ENCODE measurements at regions not wholly inside any gene's neighbourhood (a gene's known extent, or its start where the extent isn't known, plus 50 kb on each side); places are given as distances from the start of the nearest gene placed in this dataset.

DNA sequence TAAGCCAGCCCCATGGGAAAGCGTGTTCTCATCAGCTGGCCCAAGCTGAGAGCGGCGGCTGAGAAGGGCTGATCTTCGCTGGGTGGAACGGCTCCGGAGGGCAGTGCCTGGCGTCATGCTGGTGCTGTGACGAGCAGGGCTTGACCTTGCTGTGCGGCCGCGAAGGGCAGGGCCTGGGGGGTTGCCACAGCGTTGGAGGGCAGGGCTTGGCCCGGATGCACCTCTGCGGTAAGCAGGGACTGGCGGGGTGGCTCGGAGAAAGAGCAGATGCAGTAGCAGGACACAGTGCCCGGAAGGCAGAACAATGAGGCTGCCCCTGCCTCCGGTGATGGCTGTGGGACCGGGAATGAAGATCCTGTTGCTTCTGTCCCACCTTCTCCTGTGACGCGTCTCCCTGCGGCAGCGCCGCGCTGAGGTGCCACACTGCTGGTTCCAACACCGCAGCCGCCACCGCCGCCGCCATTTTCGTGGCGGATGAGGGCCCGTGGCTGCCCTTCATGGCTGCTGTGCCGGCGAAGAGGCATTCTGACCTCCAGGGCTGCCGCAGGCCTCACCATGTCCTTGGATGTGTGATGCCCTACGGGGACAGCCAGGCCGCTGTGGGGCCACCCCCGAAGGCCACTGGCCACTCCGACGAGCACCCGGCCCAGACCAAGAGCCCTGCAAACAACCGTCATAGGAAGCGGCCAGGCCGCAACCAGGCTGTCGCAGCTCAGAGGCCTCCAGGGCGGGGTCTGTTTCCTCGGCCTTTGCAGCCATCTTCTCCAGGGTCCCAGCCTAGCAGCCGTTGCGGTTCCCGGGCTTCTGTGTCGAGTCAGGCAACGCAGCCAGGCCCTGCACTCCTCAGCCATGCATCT, 890.5 kb upstream of the CTNND2 start:
- in situ Hi-C loops (cut with HindIII; ENCODE audit: low sequenced_read_pairs) = no loop called here

DNA sequence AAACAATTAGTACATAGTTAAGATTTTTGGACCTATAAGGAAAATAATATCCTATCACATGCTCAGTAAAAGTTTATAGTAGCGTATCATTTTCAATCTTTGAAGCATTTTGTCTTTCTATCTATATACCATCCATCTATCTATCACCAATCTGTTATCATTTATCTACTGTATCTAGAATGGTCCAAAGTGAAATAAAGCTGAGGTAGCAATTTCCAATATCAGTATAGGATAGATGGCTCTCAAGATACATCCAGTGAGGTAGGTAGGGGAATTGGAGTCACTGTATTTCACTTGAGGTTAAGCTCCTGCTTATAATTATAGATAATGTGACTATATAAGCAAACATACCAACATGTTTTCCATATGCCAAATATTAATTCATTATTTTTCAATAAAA, 889.1 kb upstream of the CTNND2 start:
- in situ Hi-C loops (cut with HindIII; ENCODE audit: low sequenced_read_pairs) = no loop called here

DNA sequence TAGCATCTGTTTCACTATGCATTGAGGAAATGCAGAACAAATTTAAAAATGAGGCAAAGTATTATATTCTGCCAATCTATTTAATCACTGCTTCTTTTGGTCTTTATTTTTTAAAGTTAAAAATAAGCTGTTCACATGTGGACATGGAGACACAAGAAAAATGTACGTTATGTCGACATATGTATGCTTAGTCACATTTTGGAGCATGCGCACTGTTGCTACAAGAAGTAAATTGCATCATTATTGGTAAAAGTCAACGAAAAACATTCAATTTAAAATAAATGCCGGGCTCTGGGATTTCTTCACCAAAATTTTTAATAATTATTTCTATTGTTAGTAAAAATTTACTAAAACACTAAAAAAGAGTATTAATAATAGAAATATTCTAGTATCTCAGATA, 876.3 kb upstream of the CTNND2 start:
- in situ Hi-C loops (cut with HindIII; ENCODE audit: low sequenced_read_pairs) = no loop called here

DNA sequence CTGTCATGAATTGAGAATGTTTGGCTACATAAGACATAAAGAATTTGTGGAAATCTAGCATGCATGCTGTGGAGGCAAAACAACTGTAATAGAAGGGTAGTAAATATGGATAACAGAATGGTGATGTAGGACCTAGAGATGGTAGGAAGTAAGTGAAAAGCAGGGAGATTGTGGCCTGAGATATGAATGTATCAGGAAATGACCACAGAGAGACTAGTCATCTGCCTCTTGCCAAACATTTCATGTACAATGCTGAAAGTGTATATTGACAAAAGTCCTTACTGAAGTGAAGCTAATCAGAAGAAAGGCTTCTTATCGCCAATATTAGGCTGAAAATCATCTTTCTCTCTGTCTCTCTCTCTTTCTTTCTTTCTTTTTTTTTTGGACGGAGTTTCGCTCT, 873.1 kb upstream of the CTNND2 start:
- in situ Hi-C loops (cut with HindIII; ENCODE audit: low sequenced_read_pairs) = no loop called here

DNA sequence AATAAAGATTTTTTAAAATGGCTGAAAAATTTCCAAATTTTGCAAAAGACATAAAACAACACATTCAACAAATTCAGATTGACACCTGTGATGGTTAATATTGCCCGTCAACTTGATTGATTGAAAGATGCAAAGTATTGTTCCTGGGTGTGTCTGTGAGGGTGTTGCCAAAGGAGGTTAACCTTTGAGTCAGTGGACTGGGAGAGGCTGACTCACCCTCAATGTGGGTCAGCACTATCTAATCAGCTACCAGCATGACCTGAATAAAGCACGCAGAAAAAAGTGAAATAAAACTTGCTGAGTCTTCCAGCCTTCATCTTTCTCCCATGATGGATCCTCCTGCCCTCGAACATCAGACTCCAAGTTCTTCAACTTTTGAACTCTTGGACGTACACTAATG, 868.0 kb upstream of the CTNND2 start:
- in situ Hi-C loops (cut with HindIII; ENCODE audit: low sequenced_read_pairs) = no loop called here

DNA sequence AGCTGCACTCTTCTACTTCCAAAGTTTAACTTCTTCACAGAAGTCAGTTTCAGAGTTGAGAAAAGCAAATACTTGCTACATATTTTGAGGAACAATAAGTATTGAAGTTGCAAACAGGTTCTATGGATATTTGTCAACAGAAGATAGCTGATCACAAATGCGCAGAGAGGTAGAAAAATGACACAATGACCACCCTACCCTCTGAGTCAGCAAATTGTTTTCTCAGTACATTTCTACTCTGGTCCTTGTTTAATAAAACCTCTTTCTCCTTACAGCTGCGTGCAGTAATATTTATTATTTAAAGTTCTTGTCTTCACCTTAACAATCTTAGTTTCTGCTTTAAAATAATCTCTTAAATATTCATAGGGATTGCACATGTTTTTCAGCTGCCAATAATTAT, 855.1 kb upstream of the CTNND2 start:
- in situ Hi-C loops (cut with HindIII; ENCODE audit: low sequenced_read_pairs) = no loop called here

DNA sequence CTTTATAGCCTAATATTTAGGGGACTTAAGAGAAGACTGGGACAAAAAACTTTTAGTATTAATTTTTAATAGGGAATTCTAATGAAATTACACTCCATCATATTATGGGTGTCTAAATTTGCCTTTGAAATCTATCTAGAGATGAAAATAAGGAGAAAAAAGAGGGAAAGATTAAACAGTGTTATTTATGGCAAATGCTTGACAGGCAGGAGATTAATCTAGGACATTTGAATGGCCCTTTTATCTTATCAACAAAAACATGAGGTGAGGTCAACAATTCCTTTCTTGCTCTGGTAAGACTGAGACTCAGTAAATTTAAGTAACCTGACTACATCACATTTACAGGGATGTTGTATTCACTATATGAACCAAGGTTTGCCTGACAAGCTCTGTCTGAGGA, 852.8 kb upstream of the CTNND2 start:
- in situ Hi-C loops (cut with HindIII; ENCODE audit: low sequenced_read_pairs) = no loop called here

DNA sequence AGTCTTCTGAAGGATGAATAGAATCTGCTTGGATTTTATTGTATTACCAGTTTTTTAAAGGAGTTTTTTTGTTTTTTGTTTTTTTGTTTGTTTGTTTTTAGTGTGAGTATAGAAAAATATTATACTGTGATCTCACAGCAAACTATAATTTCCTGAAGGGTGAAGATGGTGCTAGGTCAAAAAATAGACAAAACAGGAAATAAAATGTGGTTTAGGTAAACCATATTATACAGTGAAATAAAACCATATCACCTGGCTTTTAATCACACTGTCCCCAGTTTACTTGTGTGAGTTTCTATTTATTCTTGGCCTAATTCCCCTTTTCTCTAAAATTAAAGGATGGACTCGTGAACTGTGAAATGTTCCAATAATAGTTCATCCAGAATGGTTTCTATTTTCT, 841.3 kb upstream of the CTNND2 start:
- in situ Hi-C loops (cut with HindIII; ENCODE audit: low sequenced_read_pairs) = no loop called here

DNA sequence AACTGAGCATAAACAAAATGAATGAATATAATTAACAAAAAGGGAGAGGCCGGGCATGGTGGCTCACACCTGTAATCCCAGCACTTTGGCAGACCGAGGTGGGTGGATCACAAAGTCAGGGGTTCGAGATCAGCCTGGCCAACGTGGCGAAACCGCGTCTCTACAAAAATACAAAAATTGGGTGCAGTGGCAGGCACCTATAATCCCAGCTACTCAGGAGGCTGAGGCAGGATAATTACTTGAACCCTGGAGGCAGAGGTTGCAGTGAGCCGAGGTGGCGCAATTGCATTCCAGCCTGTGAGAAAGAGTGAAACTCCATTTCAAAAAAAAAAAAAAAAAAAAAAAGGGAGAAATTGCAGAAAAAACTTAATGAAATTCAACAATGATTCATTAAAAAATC, 839.3 kb upstream of the CTNND2 start:
- in situ Hi-C loops (cut with HindIII; ENCODE audit: low sequenced_read_pairs) = no loop called here

DNA sequence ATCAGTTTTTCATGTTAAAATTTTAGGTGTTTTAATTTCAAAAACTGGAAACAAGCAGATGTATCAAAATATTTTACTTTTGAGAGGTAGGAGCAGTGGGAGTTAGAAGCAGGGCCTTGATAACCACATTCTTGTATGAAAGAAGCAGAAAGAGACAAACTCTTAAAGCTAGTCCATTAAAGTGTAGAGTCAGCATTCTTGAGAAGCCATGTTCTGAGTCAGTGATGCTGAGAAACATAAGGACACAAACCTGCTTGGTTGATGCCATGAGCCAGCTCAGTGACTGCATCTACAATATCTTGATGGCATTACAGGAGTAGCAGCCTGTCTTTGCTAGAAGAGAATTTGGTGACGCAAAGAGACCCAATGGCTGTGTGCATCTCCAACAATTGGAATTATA, 826.1 kb upstream of the CTNND2 start:
- in situ Hi-C loops (cut with HindIII; ENCODE audit: low sequenced_read_pairs) = no loop called here

DNA sequence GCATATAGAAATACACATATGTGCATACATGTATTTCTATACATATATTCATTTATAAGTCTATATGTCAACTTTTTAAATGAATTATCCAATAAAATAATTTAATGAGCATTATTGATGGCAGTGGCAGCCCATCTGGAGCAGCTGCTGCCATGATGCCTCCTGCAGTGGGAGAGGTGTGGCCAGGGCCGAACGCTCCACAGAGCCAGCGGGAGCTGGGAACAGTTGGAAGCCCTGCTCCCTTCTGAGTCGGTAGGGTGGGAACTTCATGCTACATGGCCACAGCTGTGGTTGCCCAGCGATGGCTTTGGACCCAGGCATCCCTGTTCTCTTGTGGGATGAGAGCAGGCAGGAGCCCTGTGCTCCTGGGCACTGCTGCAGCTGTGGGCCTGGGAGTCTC, 812.4 kb upstream of the CTNND2 start:
- in situ Hi-C loops (cut with HindIII; ENCODE audit: low sequenced_read_pairs) = no loop called here

DNA sequence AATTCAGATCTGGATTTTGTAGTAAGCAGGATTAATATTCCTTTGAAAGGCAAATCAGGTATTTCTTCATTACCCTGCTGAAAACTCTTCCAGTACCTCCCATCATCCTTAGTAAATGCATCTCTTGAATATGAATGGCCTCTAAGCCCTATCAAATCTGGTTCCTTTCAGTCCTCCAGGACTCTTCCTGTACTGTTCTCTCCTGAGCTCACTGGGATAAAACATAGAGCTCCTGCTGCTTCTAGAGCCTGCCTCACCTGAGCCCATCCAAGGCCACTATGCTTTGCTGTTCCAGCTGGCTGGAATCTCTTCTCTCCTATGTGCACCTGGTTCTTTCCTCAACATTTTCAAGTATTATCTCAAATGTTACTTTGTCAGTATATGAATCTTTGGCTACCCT, 803.3 kb upstream of the CTNND2 start:
- in situ Hi-C loops (cut with HindIII; ENCODE audit: low sequenced_read_pairs) = no loop called here

DNA sequence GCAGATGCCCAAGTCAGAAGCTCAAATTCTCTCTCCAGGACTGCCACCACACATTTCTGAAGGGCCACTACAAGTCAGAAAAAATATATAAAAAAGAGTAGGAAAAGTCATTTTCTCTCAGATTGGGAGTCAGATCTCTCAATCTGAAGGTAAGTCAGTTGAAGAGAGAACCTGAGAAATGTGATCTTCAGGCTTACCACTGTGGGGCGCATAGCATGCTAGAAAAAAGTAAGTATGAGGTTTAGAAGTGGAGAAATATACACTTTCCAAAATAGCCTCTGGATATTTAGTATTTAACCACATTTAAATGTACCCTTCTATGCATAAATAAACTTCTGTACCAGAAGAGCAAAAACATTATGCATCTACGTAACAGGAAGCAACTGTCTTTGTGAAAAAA, 800.7 kb upstream of the CTNND2 start:
- in situ Hi-C loops (cut with HindIII; ENCODE audit: low sequenced_read_pairs) = no loop called here

DNA sequence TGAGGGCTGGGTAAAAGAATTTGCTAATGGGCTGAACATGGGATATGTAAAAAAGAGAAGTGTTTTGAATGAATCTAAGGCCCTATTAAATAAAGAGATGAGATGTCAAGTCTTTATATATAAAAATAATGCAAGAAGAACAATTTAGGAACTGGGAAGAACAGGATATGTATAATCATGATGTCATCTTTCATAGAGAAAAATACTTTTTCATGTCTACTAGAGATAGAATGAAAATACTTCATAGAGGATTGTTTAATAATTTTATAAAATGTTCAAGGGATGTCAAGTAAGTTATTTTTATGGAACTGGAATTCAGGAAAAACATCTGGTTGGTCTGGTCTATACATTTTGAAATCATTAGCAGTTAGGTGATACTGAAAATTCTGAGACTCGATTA, 799.0 kb upstream of the CTNND2 start:
- in situ Hi-C loops (cut with HindIII; ENCODE audit: low sequenced_read_pairs) = no loop called here

DNA sequence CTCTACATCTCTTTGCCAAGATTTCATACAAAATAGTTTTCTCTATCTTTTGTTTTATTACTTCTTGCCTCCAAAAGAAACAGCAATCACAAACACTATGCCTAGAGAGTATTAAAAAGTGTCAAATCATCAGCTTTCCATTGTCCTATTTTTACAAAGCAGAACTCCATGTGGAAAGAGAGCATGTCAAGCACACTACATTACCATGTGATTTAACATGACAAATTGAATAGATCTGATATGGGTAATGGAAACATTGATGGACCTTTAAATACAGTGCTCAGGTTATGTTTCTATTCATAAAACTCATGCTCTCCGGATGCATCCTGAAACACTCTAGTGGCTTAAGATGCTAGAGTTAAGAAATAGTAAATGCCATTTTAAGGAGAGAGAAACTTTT, 791.4 kb upstream of the CTNND2 start:
- in situ Hi-C loops (cut with HindIII; ENCODE audit: low sequenced_read_pairs) = no loop called here

DNA sequence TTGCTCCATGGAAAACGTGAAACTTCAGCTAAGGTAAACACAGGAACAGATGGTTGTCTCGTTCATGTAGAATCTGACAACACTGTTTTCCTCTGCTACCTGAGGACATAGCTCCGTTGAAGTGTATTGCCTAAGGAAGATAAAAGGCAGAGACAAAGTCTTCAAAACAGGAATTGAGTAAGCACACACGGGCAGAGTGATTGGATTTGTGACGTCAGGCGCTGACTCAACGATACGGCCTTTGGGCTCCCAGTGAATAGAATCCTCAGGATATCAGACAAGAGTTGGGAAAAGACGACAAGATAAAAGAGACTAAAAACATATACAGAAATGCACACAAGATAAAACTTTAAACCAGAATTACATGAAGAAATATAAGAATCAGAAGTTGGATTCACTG, 787.1 kb upstream of the CTNND2 start:
- in situ Hi-C loops (cut with HindIII; ENCODE audit: low sequenced_read_pairs) = no loop called here

DNA sequence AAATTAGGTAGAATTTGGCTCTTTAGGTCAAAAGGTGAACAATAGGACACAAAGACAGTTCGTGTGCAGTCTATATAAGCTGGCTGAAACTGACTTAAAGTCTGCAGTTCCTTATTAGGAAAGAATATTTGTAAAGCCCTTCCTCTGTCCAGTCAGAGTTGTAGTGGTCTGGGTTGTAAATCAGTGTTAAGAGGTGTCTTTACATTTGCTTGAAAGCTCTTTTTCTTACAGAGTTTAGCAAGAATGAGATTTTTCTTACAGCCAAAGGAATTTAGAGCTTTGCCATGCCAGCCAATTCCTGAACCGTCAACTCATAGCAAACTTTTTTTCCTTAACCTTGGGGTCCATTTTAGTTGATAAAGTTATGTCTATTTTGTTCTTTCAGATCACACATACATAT, 786.1 kb upstream of the CTNND2 start:
- in situ Hi-C loops (cut with HindIII; ENCODE audit: low sequenced_read_pairs) = no loop called here

DNA sequence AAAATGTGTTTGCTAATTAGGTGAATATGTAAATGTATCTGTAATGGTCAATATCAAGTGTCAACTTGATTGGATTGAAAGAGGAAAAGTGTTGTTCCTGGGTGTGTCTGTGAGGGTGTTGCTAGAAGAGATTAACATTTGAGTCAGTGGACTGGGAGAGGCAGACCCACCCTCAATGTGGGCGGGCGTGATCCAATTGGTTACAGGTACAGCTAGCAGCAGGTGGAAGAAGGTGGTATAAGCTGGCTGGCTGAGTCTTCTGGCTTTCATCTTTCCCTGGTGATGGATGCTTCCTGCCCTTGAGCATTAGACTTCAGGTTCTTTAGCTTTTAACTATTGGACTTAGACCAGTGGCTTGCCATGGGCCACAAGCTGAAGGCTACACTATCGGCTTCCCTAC, 779.0 kb upstream of the CTNND2 start:
- in situ Hi-C loops (cut with HindIII; ENCODE audit: low sequenced_read_pairs) = no loop called here

DNA sequence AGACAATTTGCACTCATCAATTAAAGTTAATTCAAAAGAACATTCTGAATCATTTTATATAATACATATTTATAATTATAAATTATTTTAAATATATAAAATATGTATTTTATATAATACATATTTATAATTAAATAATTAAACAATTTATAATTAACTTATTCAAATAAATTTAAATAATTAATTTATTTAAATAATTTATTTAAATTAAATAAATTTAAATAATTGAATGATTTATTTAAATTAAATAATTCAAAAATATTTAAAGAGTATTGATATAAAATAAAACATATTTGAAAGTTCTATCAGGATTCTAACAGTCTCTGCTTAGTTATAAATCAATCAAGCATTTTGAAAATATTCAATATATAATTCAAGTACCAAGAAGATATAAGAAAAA, 775.5 kb upstream of the CTNND2 start:
- in situ Hi-C loops (cut with HindIII; ENCODE audit: low sequenced_read_pairs) = no loop called here

DNA sequence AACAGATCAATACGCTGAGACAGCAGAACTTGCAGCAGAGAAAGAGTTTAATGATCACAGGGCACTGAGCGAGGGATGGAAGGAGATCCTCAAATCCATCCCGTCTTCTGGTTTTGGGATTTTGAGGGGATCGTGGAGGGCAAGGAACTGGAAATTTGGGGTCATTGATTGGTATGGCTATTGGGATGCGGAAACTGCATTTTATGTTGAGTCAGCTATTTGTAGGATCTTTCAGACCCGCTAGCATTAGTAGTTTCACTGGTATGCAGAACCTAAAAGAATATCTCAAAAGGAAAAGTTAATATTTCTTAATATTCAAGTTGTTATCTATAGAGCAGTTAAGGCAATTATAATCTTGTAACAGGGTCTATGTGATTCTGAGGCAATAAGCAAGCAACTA, 771.7 kb upstream of the CTNND2 start:
- in situ Hi-C loops (cut with HindIII; ENCODE audit: low sequenced_read_pairs) = no loop called here

DNA sequence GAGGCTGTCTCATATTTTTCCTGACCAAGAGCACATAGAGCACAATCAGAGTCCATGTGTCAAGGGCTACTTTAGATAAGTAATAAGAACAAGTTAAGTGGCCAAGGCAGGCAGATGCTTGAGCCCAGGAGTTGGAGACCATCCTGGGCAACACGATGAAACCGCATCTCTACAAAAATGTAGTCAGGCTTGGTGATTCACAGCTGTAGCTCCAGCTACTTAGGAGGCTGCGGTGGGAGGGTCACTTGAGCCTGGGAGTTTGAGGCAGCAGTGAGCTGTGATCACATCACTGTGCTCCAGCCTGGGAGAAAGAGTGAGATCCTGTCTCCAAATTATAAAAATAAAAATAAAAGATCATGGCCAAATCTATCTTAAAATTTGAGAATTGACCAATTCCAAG, 767.9 kb upstream of the CTNND2 start:
- in situ Hi-C loops (cut with HindIII; ENCODE audit: low sequenced_read_pairs) = no loop called here

DNA sequence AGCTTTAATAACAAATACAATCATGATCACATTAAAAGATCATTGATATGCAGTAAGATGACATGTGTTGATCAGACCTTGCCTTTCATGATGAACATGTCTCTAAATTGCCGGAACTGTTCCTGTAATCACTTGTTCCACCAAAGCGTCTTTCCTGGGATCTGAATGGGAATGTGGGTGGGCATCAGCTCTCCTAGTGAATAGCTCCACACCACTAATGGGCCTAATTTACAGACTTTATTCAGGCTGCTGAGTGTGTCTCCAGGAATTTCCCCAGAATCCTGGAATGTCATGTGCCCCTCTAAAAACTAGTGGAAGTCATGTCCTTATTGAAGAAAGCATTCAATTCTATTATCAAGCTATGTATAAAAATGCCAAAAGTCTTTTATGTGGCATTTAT, 765.1 kb upstream of the CTNND2 start:
- in situ Hi-C loops (cut with HindIII; ENCODE audit: low sequenced_read_pairs) = no loop called here

DNA sequence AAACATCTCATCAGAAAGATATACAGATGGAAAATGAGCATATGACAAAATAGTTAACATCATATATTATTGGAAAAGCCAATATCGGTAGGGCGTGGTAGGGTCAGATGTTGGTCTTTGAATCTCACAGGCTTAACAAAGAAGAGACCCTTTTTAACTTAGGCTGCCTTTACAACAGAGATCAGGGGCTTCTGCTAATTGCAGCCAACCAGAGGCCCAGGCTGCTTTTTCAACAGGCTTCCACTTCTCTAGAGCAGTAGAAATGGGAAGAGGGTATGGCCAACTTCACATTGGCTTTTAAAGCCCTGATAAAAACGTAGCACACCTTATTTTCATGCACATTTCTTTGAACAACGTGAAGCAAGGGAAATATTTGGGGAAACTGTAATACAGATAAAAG, 764.3 kb upstream of the CTNND2 start:
- in situ Hi-C loops (cut with HindIII; ENCODE audit: low sequenced_read_pairs) = no loop called here

Data from endothelial cell of hepatic sinusoid (primary cell).